ENCODE measurements at regions not wholly inside any gene's neighbourhood (a gene's known extent, or its start where the extent isn't known, plus 50 kb on each side); places are given as distances from the start of the nearest gene placed in this dataset.

DNA sequence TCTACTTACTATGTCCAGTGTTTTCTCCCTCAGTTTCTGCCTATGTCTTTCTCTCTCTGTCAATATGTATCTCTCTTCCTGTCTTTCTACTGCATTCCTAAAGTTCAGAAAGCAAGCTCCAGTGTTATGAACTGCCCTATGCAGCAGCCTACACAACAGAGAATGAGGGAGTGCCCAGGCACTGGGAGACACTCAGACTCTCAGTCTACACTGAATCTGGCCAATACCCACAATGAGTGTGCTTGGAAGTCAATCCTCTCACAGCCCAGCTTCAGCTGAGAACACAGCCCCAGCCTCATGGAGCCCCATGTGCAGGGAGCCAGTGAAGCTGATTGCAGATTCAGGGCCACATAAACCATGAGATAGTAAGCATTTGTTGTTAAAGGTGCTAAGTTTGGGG is 128.7 kb downstream of the ALG10 start:
- TF ChIP-seq CTCF (IDR thresholded peaks at IDR 0.05) (no peak), EZH2 (IDR thresholded peaks at IDR 0.05) (no peak)
